Cardiac fibroblast (primary cell): ENCODE measurements at regions not wholly inside any gene's neighbourhood (a gene's known extent, or its start where the extent isn't known, plus 50 kb on each side); places are given as distances from the start of the nearest gene placed in this dataset.

Source experiments
- DNase-seq, 2 donors: peaks; one replicate each; pipeline versions ENCODE4 v3.0.0 to v3.0.0-alpha.2; 2010; ENCODE audit warnings: low read depth in 2 of 2
- H3K4me3 ChIP-seq, 2 donors: replicated peaks in 1 of 2; 1 replicate in 1 of 2; 2 replicates in 1 of 2; pipeline ENCODE4 v1.5.1; 2011; ENCODE audit warnings: low read depth in 2 of 2, low read length in 2 of 2, mild to moderate bottlenecking in 2 of 2, moderate library complexity in 1 of 2
- CTCF ChIP-seq: IDR thresholded peaks from one replicate; pipeline ENCODE4 v1.5.1; 2011; ENCODE audit warnings: low read depth, mild to moderate bottlenecking, low read length, inconsistent platforms

- no peak for DNase-seq
- TF ChIP-seq CTCF = no peak
These were observed 97.5 kb upstream of the SPATS2L start for GRCh38 chr2:200209030-200209429.

GRCh38 chr2:200211643-200212042 lies 94.8 kb upstream of the SPATS2L start:
- no peak for DNase-seq
- H3K4me3 ChIP-seq = no peak overlapping the region
- no peak for TF ChIP-seq CTCF

More at GRCh38 chr2:200209030-200209429, 97.5 kb upstream of the SPATS2L start:
- H3K4me3 ChIP-seq = no peak overlapping the region

GRCh38 chr2:200212862-200213425 lies 93.5 kb upstream of the SPATS2L start:
- no peak overlapping the region for H3K4me3 ChIP-seq
- no peak for TF ChIP-seq CTCF
- DNase-seq = peak in 1 of 2 donors; percentile 9

- TF ChIP-seq CTCF = no peak
- H3K4me3 ChIP-seq = no peak overlapping the region
- no peak for DNase-seq
These were observed 90.2 kb upstream of the SPATS2L start for GRCh38 chr2:200216310-200216709.

GRCh38 chr2:200217320-200217719 lies 89.2 kb upstream of the SPATS2L start:
- TF ChIP-seq CTCF = no peak
- no peak overlapping the region for H3K4me3 ChIP-seq
- DNase-seq = no peak

GRCh38 chr2:200218645-200219044 lies 87.8 kb upstream of the SPATS2L start:
- no peak for DNase-seq
- no peak for TF ChIP-seq CTCF
- no peak overlapping the region for H3K4me3 ChIP-seq
